D341Med (cell line): ENCODE measurements at regions not wholly inside any gene's neighbourhood (a gene's known extent, or its start where the extent isn't known, plus 50 kb on each side); places are given as distances from the start of the nearest gene placed in this dataset.

ENCODE experiments used
- DNase-seq: peaks from one replicate; pipeline ENCODE4 v3.0.0; 2012; ENCODE audit warnings: low spot score

DNA sequence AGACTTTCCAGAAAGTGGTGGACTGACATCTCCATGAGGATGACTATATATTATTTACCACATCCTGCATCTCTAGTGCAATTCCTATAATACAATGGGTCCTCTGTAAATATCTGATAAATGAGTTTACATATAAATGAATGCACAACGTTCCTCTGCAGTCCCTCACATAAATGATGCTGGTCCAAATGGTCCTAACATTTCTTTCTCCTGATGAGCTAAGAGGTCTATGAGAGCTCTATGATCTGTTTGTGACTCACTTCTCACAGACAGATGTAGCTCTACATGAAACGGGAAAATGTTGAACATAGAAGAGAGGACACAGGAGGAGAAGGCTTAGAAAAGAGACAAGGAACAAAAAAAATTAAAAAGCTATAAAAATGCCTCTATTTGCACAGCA, 201.2 kb upstream of the PIK3C3 start:
- no peak for DNase-seq

DNA sequence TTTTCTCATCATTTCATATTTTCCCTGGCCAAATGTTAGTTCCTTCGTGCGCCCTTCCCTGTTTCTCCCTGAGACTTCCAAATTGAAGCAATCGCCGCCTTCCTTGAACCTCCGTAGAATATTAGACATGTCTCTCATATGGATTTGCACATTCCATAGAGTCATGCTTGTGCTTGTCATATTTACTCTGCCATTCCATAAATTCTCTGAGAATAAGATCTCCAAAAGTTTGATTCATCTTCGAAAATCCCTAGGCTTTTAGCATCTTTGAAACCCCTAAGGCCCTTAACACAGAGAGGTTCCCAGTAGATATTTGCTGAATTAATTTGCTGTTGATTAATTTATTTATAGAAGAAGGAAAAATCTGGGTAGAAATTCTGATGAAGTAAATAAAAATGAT, 202.2 kb upstream of the PIK3C3 start:
- DNase-seq, result no peak

DNA sequence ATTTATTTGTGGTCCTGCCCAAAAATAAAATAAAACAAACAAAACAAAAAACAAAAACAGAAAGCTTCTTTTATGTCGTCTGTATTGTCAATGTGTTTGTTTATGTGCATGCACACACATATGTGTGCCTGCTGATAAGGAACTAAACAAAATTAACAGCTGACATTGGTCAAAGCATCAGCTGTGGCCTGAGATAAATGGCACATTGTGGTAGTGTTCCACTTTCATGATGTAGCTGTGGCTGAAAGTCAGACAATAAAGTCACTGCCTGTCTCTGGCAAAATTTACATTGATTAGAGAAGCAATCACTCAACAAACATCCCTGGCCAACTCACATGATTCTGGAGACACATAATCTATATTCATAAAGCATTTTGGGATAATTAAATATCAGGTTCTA, 203.4 kb upstream of the PIK3C3 start:
- no peak for DNase-seq

DNA sequence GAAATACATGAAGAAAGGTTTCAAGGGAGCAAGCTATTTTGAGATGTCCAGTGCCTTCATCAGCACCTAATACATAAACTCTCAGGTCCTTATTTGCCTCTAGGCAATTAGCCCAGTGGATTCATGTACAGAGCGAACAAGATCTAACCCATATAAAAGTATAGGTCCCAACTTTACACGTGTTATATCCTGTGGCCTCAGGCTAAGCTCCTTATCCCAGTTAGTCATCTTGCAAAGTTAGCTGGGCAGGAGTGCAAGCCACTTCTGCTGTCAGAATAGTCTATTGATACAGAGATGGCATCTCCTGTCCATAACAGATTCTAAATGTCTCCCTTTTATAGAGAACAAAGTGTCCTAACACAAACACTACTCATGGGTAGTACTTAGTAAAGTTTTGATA, 203.9 kb upstream of the PIK3C3 start:
- DNase-seq, result no peak

DNA sequence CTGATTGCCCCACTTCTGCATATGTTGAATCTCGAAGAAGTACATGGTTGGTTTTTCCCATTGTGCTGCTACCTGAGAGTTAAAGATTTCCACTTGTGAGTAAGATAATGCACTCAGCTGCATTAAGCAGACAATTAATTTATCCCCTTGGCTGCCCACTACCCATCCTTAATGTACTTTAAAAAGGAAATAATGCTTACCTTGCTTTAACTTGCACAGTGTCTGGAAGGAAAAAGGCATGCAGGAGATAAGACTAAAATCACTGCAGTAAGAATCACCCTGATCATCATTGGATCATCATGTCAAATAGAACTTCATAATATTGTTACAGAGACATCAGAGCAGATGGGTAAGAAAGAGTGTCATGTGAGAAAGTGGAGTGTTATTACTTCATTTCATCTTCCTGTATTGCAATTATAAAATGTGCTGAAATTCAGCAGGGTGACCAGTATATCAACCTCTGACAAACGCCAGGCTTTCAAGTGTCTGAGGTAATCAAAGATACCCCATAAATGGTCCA, 207.3 kb upstream of the PIK3C3 start:
- no peak for DNase-seq

DNA sequence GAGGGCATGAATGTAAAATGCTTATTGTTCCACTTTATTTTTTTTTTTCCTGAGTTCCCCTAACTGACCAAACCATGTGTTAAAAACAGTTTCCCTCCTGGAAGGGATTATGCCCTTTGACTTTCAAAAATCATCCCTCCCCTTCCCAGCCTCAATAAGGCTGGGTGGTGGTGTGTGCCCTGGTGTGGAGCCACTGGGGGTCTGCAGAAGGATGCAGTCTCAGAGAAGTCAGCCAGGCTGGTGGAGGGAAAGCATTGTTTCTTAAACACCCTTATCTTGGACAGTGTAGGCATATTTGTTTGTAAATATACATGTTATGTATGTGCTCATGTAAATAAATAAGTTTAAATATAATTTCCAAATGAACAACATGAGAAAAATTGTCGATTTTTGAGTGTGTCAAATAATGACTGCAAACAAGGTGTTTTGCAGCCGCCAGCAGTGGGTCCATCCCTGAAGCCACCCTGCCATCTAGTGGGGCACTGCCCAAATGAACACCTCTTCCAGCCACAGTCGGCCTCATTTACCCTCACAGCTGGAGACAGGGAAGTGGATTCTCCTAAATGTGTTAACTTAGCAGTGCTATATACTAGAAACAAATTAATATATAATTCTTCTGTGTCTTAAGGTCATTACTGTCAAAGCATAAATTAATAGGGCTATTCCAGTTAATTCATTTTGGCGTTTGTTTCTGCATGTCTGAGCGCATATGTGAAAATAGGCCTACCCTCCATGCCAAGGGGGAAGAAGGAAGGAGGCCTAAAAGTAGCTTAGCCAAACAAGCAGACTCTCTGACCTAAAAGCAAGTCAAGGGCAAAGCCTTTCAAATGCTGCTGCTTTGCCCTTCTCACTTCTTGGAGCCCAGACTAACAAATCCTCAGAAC, 209.6 kb upstream of the PIK3C3 start:
- DNase-seq, result peak; percentile 88

DNA sequence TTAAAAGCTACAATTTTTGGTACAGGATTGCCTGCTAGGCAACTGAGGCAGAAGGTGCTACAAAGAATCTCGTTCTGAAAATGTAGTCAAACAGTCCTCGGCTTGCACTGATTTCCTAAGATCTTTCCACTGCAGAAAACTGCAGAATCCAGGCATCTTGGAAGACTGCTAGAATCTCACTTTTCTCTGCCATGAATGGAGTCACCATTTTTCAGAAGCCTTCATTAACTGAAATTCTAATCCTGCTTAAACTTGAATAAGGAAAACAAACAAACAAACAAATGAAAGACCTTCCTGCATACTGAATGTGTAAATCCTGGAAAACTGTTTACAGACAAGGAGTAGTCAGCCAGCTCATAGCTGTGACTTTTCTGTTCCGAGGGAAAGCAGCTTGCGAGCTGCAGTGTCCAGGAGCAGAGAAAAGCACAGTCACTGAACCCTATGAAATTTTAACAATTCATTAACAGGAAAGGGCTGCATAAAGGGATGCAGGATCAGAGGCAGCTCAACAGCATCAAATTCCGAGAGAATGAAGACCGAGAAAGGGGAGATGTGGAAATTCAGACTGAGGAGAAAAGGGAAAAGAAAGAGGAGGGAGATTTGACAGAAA, 210.5 kb upstream of the PIK3C3 start:
- no peak for DNase-seq

DNA sequence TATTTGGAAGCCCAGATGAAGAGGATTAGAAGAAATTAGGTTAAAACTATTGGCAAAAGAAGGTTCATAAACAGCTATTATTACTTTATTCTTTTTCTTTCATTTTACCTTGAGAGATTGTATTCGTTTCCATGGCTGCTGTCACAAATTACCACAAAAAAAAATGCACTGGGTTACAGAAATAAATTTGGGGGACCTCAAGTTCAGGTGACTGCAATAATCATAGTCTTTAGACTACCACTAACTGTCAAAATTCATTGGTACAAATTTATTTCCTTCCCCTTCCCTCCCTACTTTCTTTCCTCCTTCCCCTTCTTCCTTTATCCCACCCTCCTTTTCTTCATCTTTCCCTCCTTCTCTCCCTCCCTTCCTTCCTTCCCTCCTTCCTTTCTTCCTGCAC, 217.8 kb upstream of the PIK3C3 start:
- no peak for DNase-seq

DNA sequence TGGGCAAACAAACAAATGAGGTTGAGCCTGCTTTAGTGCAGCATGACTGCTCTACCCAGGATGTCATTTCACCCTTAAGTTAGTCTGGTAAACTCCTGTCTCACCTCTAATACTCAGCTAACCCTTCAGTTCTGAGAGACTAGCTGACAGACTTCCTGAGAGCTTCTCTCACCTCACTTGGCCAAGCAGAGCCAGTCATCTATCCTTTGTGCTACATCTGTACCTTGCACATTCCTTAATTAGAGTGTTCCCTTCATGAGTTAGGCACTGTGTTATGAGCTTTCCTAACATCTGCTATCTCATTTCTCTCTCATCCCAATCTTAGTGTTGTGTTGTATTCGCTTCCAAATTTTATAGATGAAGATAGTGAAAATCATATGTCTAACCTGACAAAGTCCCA, 220.1 kb upstream of the PIK3C3 start:
- DNase-seq, result no peak

DNA sequence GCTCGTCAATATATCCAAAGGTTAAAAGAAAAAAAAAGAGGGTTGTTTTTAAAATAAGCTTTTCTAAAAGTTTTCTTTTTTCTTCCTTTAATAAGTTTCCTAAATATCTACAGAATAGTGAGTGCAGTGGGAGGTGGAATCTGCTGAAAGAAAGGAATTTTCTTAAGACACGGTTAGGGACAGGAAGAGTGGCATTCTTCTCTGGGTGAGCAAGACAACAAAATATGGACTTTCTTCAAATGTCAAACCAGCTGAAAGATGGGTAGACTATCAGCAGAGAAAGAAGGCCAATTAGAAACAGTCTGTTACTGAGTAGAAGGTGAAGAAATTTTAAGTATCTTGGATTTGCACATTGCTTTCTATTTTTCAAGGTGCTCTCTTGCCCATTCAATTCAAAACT, 222.7 kb upstream of the PIK3C3 start:
- DNase-seq, result no peak

DNA sequence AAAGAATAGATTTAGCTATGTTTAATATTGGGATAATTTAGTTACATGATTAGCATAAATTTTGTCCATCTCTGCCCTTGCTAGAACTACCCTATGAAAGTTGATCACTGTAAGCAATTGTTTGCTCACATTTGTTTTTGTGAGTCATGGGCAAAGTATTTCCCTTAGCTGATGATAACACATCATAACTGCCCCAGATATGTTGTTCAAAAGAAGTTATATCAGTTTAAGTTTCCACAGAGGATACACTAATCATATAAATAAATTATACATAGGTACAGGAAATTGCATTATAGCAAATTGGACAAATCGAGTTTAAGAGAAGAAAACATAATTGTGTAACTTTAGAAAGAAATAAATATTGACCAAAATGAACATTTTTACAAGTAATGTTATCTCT, 223.2 kb upstream of the PIK3C3 start:
- no peak for DNase-seq

DNA sequence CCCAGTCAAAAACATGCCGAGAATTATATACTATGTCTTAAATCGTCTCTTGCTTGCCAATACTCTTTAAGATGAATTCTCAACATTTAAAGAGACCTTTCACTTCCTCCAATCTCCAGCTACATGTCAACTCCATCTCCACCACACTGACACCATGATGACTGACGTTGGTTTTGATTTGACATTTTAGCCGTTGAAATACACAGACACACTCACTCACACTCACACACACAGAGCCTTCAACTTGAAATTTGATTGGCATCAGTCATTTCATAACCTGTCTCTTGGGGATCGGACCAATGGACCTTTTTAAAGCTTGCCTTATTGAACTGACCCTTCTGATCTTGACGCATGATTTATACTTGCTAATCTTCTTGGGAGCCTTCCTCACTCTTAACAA, 230.8 kb upstream of the PIK3C3 start:
- DNase-seq, result no peak

DNA sequence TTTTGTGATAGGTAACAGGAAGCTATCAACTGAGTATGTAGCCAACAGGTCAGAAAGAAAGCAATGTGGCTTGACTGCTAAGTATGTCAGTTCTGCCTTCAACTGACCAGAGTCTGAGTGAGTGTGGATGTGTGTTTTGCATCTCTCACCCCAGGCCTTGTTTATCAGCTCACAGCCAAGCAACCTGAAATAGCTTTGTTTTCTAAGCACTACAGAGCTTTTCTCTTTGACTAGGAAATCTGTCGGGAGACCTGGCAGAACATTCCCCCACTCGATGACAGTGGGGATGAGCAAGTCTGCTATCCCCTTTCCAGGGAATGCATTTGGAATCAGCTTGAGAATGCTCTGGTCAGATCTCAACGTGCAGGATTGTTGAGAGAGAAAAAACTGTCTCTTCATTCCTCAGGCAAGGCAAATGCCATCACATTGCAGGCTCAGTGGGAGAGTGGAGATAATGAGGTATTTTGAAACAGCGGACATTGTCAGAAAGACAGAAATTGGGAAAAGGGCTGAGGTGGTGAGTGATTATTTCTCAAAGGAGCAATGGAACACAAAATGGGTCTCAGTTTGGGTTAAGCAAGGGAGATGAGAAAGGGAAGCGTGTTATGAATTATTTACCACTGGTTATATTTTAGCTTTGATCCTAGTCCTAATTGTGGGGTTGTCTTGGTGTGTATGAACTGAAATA, 233.8 kb upstream of the PIK3C3 start:
- DNase-seq, result no peak

DNA sequence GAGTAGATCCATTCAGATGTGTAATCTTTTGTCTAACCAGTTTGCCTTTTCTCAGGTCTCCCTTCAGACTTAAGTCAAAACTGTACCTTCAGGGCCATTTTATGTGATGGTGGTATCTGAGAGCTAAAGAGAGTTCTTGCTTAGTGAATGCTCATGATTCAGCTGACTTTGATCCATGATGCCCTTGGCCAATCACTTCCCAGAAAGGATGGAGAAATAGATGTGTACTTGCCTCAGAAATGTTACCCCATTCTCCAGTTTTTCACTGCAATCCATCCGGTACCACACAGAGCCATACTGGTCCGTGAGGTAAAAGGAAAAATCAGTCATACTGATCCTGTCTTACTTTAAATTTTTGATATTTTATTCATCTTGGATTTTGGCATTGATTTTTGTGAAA, 234.8 kb upstream of the PIK3C3 start:
- DNase-seq, result no peak

DNA sequence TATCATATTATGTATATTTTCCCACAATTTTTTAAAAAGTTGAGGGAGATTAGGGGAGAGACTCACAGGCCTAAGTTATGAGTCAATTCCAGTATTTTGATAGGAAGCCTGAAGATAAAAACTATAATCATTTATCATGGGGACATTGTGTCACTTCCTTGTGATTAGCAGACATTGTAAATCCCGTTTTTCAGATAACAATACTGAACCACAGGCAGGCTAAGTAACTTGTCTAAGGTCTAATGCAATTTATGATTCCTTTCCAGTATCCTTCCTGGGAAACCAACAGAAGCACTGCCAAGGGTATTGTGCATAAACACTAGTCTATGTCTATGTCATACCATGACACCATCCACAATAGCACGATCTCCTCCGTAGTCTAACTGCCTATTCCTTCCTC, 235.2 kb upstream of the PIK3C3 start:
- DNase-seq, result no peak

DNA sequence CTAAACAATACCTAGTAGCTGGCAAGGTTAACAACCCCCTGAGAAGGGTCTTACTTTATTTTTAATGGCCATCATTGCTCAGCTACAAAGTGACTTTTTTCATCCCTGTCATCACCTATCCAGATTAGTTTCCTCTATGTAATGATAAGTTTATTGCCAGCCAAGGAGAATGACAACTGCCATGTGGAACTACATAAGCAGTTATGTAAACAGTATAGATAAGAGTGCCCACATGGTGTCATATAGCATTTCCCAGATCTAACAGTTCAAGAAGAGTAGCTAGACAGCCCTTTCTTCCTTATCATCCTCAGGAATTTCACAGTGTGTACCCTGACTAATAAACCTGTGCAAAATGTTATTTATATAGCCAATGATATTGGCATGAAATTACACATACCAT, 240.2 kb upstream of the PIK3C3 start:
- no peak for DNase-seq

DNA sequence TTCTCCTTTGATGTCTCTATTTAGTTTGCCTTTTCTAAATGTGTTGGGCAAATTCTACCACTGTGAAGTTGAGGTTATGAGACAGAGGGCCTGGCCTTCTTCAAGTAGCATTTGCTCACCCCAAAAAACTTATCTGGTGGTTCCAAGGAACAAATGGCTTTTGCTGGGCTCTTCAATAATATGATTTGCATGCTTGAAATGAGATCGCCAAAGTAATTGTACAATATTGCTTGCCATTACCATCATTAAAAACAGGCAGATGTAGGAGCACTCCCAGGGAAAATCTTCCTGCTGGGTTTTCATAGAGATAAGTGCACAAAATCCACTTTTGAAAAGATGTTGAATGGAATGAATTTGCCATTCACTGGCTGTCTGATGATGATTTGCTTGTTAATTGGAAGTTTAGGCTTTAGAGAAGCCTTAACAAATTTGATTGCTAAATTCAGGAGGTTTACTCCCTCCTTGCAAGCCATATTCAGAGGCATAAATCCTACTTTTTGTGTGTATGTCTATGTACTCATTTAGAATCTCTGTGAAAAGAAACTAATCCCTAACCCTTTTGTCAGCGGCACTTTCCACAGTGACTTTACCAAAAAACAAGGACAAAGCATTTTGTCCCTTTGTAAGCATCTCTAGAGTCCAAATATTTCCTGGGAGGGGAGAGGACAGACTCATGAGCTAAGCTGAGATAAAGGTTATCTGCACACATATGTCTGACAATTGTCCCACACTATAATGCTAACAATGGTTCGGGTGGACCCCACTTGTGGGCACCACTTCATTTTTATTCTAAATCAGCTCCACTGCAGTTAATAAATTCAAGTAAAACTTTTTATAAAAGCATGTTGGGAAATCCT, 240.8 kb upstream of the PIK3C3 start:
- no peak for DNase-seq

DNA sequence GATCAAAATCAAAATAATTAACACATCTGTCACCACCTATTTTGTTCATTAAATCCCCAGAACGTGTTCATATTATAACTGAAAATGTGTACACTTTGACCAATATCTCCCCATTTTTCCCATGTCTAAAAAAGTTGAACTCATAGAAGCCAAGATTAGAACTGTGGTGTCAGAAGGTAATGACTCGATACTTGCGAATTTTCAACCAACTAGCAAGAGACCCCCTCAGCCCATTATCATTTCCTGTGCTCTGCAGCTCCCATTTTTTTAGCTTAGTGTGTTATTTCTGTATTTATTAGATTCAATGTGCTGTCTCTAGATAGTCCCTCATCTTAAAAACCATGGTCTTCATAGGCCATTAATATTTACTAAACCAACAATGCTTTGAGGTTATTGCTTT, 248.7 kb upstream of the PIK3C3 start:
- DNase-seq, result no peak

DNA sequence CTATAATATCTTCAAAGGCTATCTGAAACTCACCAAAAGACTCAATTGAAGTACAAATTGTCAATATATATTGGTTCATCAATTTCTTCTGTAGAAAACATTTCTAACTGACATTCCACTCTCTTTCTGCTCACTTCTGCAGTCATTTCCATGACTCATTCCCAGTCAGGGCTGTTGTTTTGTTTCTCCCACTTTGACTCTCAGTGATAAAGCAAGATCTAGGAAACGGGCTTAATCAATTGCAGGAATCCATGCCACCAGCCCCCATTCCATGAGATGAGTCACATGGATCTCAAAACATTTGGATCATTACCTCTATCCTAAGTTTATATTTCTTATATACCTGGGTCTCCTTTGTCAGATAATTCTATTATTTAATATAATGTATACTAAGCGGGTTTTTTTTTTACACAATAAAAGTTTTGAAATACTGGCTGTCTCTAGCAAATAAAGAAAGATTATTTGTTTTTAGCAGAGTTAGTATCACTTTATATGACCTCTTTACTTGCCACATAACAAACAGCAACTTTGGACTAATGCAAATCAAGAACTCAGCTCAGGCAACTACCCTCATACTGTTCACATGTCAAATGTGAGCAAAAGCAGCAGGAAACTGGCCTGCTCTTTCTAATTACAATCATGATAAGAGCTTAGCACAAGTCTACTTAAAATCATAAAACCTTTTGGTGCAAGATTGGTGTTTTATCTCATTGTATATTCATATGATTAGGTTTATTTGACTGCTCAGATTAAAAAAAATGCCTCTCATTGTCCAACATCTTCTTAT, 251.1 kb upstream of the PIK3C3 start:
- no peak for DNase-seq

DNA sequence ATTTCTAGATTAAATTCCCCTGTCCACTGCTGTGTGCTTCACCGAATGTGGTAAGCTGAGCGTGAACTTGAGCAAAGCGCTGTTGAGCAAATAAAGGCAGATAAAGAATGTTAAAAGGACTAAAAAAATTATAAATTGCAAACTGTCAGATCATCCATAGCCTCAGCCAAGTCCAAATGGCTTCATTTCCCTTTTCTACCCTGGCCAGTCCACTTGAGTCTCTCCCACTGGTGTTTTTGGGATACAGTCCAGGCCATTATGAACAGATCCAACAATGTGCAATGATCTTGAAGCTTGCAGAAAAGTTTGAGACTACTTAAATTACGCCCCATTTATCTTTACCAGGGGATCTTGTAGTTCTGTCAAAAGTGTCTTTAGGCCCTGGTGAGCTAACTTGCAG, 254.6 kb upstream of the PIK3C3 start:
- DNase-seq, result no peak

DNA sequence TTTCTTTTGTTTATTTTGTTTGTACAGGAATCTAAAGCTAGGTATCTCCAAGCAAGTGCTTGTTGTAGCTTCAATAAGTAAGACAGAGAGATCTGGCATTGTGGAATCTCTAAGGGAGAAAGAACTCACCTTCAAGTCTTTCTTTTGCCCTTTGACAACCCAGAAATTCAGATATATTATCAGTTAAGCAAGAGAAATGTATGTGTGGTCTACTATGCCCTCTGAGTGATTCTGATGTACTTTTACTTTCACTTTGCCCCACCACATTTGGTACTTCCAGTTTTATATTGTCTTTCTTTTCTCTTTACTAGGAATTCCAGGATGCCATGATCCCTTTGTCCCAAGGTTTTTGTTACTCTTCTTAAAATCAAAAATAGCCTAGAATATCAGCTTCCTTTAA, 259.6 kb upstream of the PIK3C3 start:
- DNase-seq, result no peak
